DMS153 (cell line): ENCODE measurements at regions not wholly inside any gene's neighbourhood (a gene's known extent, or its start where the extent isn't known, plus 50 kb on each side); places are given as distances from the start of the nearest gene placed in this dataset.

ENCODE experiments used
- DNase-seq: peaks from one replicate; lab custom pipeline; 2025; lab: John Stamatoyannopoulos, UW

DNA sequence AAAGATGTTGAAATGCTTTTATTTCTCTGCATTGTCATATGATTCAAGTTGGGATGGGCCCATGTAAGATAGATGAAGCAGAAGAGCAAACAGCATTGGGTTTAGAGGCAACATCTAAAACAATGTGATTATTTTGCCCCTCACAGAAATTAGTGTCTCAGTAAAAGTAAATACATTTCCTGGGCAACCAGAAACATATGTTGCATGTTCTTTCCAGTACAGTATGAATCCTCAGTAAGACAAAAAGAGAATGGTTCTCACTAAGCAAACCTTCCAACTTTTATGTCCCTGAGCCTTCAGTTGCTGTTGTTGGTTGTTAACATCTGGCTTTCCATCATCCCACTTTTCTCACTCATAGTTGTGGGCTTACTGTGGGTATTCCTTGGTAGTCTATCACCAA, 222.5 kb upstream of the PRPS1L1 start:
- DNase-seq: no peak

DNA sequence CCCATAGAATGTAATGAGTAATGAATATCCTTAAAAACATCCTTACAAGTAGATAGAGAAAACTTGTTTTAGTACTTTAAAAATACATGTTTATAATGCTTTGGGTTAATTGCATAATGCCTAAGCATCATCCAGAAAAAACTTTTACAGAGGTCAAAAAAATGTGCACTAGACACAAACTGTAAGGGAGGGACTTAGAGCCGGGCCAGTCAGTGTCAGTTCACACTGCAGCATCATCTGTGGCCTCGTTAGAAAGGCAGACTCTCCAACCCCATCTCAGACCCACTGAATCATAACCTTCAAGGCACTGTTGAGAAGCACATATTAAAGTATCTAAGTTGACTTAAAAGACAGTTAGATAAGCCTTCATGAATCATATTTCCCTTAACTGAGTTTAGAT, 230.1 kb upstream of the PRPS1L1 start:
- DNase-seq: no peak

DNA sequence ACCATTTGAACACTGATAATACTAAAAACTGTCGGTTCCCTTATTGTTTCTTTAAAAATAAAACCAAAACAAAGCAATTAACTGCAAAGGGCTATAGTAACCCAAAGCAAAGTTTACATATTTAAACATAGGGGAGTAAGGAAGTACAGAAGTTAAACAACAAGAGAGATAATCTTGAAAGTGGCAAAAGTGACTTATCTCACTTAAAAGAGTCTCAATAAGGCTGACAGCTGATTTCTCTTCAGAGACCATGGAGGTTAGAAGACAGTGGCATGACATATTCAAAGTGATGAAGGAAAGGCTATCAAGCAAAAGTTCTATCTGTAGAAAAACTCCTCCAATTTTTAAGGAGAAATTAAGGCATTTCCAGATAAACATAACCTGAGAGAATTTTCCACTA, 233.5 kb upstream of the HDAC9 start:
- no peak for DNase-seq

DNA sequence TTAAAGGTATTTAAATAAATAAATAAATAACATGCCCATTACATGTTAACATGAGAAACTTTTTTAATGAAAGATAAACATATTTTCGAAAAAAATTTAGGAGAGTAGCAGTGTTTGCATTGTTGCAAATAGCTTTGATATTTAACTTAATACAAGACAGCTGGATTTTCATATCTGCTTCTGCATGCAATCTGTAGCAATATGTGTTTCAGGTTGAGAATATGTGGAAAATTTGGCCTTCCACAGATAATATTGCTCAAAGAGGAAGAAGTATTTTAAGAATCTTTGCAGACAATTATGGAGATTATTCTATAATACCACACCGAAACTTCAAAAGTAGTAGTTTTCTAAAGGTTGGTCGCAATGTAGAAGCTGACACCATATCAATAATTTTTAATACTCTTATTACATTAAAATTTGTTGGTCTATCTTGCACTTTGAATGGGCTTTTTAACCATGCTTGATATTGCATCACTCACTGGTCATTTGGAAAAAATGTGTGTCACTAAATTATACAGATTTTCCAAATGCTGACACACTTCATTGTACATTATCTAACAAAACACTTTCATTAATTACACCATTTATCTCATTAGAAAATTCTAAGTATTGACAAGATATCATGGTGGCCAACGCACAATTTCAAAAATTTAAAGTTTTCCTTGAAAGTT, 229.8 kb upstream of the HDAC9 start:
- no peak for DNase-seq

DNA sequence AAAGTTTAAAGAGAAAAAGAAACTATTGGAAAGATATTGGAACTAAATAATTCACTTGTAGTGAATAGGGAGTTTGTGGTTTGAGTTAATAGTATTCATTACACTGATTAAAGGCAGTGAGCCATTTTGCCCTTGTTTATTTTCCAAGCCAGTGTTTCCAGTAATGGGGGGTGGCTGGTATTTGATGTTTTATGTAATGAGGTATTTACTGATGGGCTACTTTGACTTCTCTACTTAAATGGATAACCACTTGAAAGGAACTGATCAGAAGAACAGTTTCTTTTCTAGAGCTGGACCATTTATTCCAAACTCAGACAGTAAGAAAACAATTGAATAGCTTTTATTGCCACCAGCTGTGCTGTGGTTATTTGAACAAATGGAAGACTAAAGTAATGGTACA, 227.0 kb upstream of the HDAC9 start:
- DNase-seq: no peak

DNA sequence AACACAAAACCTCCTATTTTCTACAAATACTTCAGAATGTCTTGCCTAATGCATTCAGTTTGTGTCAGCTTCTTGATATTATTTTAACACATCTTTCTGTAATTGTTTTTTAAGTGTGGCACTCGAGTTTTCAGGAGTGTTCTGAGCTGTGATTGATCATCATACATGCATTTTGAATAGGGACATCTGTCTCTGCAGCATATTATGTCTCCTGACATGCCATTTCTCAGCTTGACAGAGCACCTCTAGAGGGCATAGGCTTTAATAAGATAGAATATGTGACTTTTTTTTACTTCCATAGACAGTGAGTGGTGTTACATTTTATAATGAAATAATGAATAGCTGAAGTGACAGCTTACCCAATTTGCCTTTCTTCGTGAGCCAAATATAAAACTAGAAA, 219.2 kb upstream of the HDAC9 start:
- no peak for DNase-seq

DNA sequence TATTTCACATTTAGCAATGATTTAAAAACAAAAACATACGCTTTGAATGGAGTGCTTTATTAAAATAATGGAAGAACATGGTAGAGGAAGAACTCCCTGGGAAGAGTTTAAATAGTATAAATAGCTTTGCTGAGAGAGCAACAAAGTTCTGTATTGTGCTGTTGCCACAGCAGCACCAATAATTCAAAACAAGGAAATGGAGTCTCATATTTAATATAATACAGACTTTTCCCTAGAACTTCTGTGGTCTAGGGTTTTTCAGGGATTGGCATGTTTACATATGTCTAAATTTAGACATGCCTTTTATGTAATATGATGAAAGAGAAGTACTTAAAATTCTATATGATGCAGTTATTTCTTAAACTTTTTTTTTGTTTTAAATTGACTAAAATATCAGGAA, 217.2 kb upstream of the HDAC9 start:
- no peak for DNase-seq

DNA sequence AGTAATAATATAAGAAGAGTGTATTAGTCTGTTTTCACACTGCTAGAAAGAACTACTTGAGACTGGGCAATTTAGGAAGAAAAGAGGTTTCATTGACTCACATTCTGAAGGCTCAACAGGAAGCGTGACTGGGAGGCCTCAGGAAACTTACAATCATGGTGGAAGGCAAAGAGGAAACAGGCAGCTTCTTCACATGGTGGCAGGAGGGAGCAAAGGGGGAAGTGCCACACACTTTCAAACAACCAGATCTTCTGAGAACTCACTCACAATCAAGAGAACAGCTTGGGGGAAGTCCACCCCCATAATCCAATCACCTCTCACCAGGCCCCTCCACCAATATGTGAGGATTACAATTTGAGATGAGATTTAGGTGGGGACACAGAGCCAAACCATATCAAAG, 212.5 kb upstream of the HDAC9 start:
- DNase-seq: no peak

DNA sequence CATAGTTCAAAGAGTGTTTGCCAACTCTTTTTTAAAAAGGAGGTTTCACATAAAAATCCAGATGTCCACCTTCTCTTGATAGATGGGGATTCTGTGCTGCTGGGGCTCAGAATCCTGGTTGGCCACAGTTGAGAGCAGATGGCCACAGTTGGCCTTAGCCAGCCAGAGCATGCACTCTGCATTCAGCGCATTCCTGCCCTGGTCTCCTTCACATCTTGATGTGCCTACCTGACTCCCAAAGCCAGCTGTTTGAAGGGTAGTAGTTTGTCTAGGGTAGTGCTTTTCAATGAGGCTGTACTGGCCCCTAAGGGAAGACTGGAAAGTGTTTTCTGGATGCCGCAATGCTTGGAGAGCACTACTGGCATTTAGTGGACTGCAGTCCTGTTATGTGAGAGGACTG, 208.1 kb upstream of the HDAC9 start:
- DNase-seq: no peak

DNA sequence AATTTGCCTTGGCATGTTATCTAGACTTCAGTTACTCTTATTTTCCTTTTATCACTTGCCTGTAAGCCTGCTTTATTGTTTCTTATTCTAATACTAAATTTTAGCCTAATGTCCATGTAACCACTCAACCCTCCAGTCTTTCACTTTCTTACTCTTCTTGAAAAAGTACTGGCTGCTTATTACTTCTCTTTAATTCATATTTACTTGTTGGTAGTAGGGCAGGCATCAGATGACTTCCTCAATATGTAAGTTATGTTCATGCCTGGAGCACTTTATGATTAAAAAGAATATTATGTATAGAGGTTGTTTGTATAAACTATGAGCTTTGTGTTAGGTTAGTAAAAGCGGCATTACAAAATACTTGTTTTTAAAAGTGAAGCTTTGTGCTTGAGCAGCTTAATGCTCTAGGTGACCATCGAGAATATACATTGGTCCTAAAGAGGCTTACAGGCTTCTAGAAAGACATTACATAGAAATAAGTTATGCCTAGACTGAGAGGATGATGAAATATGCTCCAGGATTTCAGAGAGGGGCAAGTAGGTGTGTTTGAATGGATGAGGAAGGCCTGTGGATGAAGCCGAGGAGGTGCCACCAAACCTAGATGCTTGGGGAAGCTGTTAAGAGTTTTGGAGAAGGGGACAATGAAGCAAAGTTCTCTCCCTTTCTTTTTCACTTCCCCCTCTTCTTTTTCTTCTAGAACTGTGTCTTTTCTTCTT, 207.1 kb upstream of the HDAC9 start:
- DNase-seq: no peak

DNA sequence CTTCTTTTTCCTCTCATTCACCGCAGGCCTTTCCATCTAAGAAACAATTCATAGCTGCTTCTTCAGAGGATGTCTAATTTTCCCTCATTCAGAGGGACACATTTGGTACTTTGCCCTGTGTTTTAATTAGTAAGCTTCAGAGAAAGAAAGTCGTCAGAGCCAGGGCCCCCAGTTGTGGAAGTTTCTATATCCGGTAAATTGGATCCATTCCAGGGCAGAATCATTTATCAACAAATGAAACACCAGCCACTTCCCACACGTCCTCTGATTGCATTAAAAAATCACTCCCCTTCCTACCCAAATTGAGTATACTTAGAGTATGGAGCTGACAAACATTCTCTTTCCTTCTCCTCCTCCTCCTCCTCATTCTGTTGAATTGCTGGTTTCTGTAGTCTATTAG, 205.8 kb upstream of the HDAC9 start:
- no peak for DNase-seq

DNA sequence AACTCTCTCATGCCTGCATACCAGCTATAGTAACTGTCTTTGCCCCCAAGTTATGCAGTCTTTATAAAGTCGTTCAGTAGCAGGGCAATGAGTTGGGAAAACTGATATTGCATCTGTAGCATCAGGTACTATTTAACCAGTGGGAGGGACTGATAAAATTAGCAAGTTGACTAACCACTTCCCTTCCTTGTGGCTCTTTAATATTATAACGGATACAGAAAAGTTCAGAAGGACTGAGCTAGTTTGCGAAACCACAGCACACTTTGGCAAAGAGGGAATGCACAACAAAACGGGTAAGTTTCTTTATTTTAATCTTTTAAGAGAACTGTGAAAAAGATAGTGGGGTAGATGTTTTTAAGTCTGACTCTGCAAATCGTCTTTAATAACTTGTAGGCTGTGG, 205.3 kb upstream of the HDAC9 start:
- DNase-seq: no peak

DNA sequence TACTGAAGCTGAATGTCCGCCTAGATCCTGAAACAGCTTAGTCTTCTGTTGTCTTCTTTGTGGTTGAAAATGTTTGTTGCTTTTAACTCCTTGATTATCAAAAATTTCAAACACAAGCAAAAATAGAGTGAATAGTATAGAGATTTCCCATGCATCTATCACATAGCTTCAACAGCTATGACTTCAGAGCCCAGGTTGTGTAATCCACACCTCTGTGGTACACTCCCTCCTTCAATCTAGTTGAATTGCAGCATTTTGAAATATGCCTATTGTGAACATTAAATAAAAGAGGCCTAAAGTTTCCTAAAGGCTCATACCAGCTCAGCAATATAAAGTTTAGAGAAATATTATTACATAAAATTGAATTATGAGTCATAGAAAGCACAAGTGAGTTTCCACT, 204.7 kb upstream of the HDAC9 start:
- DNase-seq: no peak

DNA sequence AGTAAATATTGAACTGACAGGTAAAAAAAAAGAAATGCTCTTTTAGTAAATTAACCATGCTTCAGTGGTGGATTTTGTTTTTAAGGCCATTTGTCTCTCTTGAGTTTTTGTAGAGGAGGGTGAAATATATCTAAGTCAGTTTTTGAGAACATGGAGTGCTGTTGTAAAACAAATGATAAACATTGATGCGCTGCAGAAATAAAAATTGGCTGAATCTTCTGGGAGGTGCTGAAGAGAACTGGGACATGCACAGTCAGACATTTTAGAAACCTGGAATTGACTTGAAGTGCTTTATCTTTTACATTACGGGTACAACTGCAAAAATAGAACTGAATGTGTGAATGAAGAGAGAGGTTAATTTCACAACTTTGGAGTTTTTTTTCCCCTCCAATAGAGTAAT, 203.0 kb upstream of the HDAC9 start:
- DNase-seq: no peak

DNA sequence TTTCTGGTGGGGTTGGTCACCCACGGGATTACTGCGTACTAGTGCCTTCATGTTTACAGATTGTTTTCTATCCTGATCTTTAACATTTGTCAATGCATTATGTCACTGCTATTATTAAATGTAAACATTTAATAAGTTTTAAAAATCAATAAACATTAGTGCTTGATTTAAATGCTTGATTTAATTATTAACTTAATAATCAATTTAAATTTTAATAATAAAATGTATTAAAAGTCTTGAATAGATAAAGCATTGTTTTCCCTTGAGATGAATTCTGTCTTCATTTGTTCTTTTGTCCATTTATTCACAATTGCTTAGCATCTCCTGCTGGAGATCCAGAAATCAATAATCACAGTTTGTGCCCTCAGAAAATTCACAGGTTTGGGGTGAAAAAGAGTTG, 201.8 kb upstream of the HDAC9 start:
- no peak for DNase-seq

DNA sequence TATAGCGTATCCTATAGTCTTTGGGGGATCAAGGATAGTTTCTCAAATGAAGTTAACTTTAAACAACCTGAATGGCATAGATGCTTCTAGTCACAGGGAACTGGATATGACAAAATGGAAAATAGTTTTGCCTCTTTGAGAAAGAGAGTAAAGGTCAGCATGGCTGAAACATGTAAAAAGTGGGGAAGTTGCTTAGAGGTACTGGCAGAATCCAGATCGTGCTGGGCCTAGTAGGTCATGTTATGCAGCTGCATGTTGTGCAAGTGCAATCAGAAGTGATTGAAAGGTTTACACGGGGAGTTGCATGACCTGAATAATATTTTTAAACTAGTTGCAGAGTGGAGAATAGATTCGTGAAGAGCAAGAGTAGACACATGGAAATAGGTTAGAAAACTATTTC, 201.1 kb upstream of the HDAC9 start:
- DNase-seq: no peak

DNA sequence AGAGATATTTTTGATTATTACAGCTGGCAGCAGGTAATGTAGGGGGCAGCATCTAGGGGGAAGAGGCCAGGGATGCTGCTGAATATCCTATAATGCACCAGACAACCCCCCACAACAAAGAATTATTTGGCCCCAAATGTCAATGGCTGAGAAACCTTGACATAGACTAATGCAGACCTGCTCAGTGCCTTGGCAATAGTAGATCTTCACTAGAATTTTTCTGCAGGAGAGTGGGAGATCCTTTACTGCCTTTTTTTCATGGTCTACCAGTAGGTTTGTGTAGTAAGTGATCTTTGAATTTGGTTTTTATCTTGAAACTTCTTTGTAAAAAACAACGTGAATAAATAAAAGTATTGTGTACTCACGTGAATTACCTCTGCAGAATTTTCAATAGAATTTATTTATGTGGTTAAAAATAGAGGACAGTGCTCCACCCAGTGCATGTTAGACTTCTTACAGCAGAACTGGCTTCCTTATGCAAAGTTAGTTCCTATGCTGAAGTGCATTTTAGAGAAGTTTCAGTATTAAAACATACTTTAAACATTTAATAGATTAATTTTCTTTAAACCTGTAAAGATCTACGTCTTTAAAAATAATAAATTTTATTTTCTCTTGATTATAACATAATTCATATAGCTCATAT, 199.6 kb upstream of the HDAC9 start:
- DNase-seq: no peak

DNA sequence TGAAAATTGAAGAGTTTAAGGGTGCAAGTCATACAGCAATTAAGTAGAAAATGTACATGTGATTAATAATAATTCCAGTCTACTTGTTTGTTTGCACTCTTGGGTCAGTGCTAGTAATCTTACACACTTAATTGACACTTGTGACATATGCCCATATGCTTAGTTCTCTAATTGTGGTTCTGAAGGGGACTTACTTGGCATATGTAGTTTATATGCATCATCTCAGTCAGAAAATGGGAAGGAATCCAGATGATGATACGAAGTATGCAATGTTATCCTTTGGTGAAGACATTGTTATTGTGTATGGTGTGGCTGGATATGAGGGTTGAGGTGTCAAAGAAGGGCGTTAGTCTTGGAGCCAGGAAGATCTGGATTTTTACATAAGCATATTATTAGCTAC, 193.5 kb upstream of the HDAC9 start:
- DNase-seq: no peak

DNA sequence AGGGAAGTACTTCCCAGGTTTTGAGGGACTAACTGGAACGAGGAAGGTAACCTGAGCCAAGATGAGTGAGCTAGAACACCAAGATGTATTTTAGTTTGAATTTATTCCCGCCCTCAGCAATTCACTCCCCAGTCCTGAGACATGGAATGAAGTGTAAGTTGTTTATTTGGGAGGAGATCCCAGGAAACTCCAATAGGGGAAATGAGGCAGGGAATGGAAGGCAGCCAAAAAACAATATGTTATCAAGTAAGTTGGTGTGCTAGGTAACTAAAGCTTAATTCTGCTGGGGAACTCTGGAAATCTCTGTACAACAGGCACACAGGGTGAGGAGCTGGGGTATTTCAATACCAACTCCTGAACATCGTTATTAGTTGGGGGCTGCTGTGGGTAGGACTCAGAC, 189.7 kb upstream of the HDAC9 start:
- no peak for DNase-seq

DNA sequence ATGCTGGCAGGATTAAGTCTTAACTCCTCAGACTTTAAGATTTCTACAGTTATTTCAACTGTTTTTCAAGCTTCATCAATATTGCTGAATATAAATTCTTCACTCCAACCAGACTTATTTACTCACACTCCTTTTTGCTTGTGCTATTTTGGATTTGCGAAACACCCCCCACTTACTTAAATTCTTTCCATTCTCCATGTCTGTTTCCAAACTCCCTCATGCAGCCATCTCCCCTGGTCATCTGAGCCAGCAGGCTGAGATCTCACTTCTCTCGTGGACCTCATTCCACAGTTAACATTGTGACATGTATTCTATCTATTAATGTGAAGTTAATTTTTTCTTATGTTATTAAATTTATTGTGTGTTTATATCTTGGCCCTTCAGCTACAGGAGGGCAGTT, 188.9 kb upstream of the HDAC9 start:
- DNase-seq: no peak

DNA sequence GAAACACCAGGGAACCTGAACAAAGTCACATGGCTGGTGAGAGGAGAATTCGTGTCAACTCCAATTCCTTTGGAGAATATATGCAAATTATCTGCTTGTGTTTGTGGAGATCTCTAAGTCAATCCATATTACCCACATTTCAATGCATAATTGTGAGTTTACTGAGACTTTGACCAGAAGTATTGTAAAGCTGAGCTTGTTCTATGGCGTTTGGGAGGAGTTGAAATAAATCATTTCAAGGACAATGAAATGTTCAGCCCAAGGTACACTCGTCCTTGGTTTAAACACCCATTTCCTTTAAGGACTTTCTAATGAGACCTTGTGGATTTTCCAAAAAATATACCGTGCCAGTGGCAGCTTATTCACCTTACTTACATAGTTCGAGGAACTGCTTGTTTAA, 186.6 kb upstream of the HDAC9 start:
- DNase-seq: no peak

DNA sequence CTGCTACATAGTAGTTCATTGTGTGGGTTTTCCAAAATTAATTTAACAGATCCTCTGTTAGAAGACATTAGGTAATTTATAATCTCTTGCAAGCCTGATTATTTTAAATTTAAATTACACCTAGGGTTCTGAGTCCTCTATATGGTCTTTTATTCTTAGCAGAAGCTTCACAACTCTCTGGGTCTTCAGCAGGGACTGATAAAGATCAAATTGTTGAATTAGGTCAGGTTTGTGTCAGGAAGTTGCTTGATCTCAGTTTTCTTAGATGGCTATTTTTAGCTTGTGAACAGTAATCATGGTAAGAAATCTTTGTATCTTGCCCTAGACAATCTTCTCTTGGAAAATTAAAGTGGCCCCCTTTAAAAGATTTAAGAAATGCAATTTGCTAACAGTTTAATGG, 183.1 kb upstream of the HDAC9 start:
- no peak for DNase-seq

DNA sequence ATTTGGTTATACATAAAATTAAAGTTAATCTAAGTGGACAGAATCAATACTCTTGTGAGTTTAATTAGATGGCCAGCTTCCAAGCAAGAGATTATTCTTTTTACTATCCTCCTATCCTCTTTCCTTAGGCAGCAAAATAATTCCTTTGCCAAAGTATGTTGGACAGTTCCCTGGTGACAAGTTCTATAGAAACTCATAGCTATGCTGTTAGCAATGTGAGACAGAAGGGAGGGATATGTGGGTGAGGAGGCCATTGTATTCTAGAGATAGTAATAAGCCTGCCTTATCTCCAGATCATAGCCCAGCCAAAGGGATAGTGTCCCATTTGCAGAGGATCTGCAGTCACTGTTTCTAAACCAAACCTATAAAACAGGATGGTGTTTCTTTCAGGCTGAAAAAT, 181.6 kb upstream of the HDAC9 start:
- no peak for DNase-seq

DNA sequence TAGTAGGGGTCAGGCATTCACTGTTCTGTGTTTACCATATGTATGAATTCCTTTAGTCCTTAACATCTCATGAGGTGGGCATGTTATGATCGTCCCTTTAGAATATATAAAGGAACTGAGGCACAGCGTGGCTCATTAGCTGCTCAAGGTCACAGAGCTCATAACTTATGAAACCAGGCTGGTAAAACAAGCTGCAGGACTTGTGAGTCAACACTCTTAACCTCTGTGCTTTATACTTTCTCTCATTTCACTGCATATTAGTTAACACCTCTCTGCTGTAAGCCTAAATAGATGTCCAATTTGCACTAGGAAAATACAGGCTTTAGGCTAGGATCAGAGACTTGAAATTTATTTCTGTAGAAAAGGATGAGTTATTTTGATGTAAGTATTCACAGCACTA, 180.3 kb upstream of the HDAC9 start:
- no peak for DNase-seq
